Left ventricle myocardium inferior (tissue), 1 donor: ENCODE measurements at regions not wholly inside any gene's neighbourhood (a gene's known extent, or its start where the extent isn't known, plus 50 kb on each side); places are given as distances from the start of the nearest gene placed in this dataset.

Experiments
- DNase-seq: peaks from one replicate; pipeline ENCODE4 v3.0.0-alpha.2; 2020
- H3K27ac ChIP-seq: fragments of 200-600 bp; replicated peaks from 2 replicates; pipeline ENCODE4 v1.8.0; 2021
- H3K27me3 ChIP-seq: fragments of 200-600 bp; 2 replicates; pipeline ENCODE4 v1.8.0; 2021; ENCODE audit warnings: low read depth
- H3K36me3 ChIP-seq: fragments of 200-600 bp; 2 replicates; pipeline ENCODE4 v1.8.0; 2021
- H3K4me1 ChIP-seq: fragments of 200-600 bp; 2 replicates; pipeline ENCODE4 v1.8.0; 2021
- H3K4me3 ChIP-seq: fragments of 200-600 bp; 2 replicates; pipeline ENCODE4 v1.8.0; 2021; ENCODE audit warnings: mild to moderate bottlenecking, moderate library complexity
- H3K9me3 ChIP-seq: fragments of 200-600 bp; replicated peaks from 2 replicates; pipeline ENCODE4 v1.8.0; 2021
- intact Hi-C: fragments of 100-400 bp; cut with micrococcal nuclease; formaldehyde crosslinking; loops from one replicate; pipeline ENCODE4 v1.11.0; 2022
- TF ChIP-seq, protein P1 (sequence below): fragments of 200-600 bp; IDR thresholded peaks from 2 replicates; pipeline ENCODE4 v1.8.0; 2021; ENCODE audit warnings: antibody characterized with exemption, mild to moderate bottlenecking, borderline replicate concordance
- donor health status: DM: no; HTN: yes; CAD: no; lungs with severe emphysema.

DNA sequence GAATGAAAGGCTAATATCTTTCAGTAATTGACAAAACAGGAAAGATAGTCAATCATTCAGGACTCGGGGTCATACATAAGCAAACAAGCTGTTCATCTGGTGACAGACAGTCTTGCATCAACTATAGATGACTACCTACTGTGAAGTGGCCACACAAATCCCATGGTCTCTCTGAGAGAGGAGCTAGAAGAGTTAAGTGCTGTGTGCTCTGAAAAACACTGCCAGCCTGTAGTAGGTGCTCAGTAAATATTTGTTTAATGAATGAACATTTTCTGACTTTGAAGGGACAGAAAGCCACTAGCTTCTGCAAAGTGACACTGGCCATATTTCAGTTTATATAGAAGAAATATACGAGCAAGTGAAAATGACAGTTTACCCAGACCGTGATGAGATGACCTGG is 184.0 kb upstream of the CHAC2 start:
- Histone ChIP-seq H3K4me3 (no peak overlapping the region), H3K27ac (no peak overlapping the region), H3K27me3 (peaks cover 11% of the 10 kb centered on the region), H3K36me3 (no peaks in the 10 kb centered on the region), H3K9me3 (no peaks in the 10 kb centered on the region), H3K4me1 (no peaks in the 10 kb centered on the region)
- no peak for DNase-seq
- intact Hi-C loops: no loop called here
- TF ChIP-seq, protein P1, sequence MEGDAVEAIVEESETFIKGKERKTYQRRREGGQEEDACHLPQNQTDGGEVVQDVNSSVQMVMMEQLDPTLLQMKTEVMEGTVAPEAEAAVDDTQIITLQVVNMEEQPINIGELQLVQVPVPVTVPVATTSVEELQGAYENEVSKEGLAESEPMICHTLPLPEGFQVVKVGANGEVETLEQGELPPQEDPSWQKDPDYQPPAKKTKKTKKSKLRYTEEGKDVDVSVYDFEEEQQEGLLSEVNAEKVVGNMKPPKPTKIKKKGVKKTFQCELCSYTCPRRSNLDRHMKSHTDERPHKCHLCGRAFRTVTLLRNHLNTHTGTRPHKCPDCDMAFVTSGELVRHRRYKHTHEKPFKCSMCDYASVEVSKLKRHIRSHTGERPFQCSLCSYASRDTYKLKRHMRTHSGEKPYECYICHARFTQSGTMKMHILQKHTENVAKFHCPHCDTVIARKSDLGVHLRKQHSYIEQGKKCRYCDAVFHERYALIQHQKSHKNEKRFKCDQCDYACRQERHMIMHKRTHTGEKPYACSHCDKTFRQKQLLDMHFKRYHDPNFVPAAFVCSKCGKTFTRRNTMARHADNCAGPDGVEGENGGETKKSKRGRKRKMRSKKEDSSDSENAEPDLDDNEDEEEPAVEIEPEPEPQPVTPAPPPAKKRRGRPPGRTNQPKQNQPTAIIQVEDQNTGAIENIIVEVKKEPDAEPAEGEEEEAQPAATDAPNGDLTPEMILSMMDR: no peak

DNA sequence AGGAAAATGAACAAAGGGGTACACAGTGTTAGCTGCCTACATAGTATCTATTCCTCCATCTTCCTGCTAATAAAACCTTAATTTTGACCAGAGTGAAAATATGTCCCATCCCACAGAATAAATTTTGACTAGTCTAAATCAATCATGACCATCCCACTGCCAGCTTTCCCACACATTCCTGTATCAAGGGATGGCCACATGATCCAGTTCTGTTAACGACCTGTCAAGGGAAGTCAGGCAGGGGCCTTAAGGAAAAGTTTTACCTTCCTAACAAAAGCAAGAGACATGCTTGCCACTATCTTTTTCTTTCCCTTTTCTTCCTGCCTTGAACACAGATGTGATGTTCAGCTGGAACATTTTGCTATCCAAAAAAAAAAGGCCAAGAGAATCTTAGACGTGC is 185.0 kb upstream of the CHAC2 start:
- Histone ChIP-seq H3K27ac (no peak overlapping the region), H3K4me1 (no peaks in the 10 kb centered on the region), H3K9me3 (no peaks in the 10 kb centered on the region), H3K36me3 (no peaks in the 10 kb centered on the region), H3K4me3 (no peak overlapping the region), H3K27me3 (peaks cover 11% of the 10 kb centered on the region)
- no peak for DNase-seq
- intact Hi-C loops: no loop called here
- TF ChIP-seq, protein P1: no peak

DNA sequence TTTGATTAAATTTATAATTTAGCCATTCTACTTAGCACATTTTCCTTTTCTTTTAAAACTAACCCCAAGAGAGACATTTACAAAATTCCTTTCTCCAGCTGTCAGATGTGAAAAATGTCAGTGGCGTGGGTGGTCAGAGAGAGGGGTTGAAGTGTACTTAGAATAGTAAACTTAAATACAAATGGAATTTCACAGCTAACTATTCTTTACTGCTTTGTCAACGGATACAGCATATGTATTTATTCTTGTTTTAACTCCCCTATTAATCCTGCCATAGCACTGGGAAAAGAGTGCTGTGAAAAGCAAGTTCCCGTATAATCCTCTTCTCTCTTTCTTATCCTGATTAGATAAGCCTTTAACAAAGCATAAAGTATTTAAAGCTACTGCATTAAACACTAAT is 191.4 kb upstream of the CHAC2 start:
- DNase-seq: no peak
- peak overlapping the region; percentile 33 for H3K4me3 ChIP-seq
- H3K4me1 ChIP-seq: no peaks in the 10 kb centered on the region
- H3K27me3 ChIP-seq: peaks cover 11% of the 10 kb centered on the region
- H3K27ac ChIP-seq: peak overlapping the region; percentile 14
- H3K9me3 ChIP-seq: no peaks in the 10 kb centered on the region
- H3K36me3 ChIP-seq: no peaks in the 10 kb centered on the region
- TF ChIP-seq, protein P1: no peak
- intact Hi-C loops: no loop called here

DNA sequence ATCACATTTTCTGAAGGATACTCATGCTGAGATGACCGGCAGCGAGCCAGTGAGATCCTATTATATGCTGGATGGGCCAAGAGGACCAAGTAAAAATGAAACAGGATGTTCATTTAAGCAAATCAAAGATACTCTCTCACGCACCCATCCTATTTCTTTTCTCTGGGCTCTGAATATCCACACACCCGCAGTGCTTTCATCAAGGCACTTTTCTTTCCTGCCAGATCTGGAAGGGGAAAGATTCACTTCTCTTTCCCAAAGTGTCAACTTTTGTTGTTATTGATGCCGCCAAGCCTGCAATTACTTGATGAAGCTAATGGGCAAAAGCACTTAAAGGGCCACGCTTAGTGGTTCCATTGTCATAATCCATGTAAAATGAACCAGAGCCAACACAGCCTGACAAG is 191.9 kb upstream of the CHAC2 start:
- peaks cover 11% of the 10 kb centered on the region for H3K27me3 ChIP-seq
- H3K9me3 ChIP-seq: no peaks in the 10 kb centered on the region
- peak overlapping the region; percentile 33 for H3K4me3 ChIP-seq
- intact Hi-C loops: no loop called here
- TF ChIP-seq, protein P1: no peak
- peak overlapping the region; percentile 14 for H3K27ac ChIP-seq
- no peaks in the 10 kb centered on the region for H3K36me3 ChIP-seq
- H3K4me1 ChIP-seq: no peaks in the 10 kb centered on the region
- DNase-seq: peak; percentile 25

DNA sequence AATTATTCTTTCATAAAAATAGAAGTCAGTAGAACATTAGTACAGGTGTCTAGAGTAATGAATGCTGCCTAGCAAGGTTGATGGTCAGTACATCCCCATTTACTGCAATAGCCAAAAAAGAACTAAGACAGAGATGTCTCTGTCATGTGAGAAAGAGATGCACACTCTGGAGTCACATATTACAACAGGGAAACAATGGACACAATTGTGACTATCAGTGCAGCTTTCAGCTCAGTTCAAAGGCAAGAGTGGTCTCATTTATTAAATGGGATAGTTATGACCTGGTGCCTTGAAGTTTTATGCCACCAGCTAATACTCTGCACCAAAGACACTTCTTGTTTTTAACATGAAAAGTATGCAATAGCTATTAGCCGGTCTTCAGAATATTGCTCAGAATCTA is 194.9 kb upstream of the CHAC2 start:
- H3K27ac ChIP-seq: no peak overlapping the region
- no peak overlapping the region for H3K4me3 ChIP-seq
- H3K4me1 ChIP-seq: no peaks in the 10 kb centered on the region
- no peaks in the 10 kb centered on the region for H3K9me3 ChIP-seq
- intact Hi-C loops: no loop called here
- DNase-seq: no peak
- TF ChIP-seq, protein P1: no peak
- no peaks in the 10 kb centered on the region for H3K36me3 ChIP-seq
- no peaks in the 10 kb centered on the region for H3K27me3 ChIP-seq
